GM12878 (cell line): ENCODE measurements at regions not wholly inside any gene's neighbourhood (a gene's known extent, or its start where the extent isn't known, plus 50 kb on each side); places are given as distances from the start of the nearest gene placed in this dataset.

Experiments
- ATAC-seq: fragments of 200-7000 bp; cut with Tn5 transposase; 3 replicates; pipeline ENCODE4 v1.9.1; 2020; ENCODE audit warnings: mild to moderate bottlenecking, moderate library complexity
- BruUV-seq: library from RNA; stranded (reverse); fragments of 400-500 nt; replicated peaks from 2 replicates; lab custom pipeline; 2021; lab: Mats Ljungman, UMichigan
- CTCF ChIA-PET: fragments of 300-600 bp; sonication (Branson Sonifier 250); formaldehyde crosslinking; extraction: SDS; loops from one replicate; lab custom pipeline; 2021; ENCODE audit warnings: inconsistent platforms; lab: Yijun Ruan, JAX
- POLR2A ChIA-PET: fragments of 350-600 bp; formaldehyde crosslinking; extraction: SDS; loops from one replicate; lab custom pipeline; 2021; ENCODE audit warnings: inconsistent platforms; lab: Charles Lee
- RAD21 ChIA-PET: fragments of 300-600 bp; sonication (Branson Sonifier 250); formaldehyde crosslinking; loops from one replicate; lab custom pipeline; 2023; ENCODE audit warnings: antibody characterized with exemption; ENCODE audit not compliant: unreplicated experiment; lab: Charles Lee
- SMC1A ChIA-PET: fragments of 300-600 bp; sonication (Branson Sonifier 250); formaldehyde crosslinking; loops from one replicate; lab custom pipeline; 2023; ENCODE audit not compliant: unreplicated experiment, uncharacterized antibody; lab: Charles Lee
- DNase-seq: peaks from one replicate; pipeline ENCODE4 v3.0.0-alpha.2; 2011; ENCODE audit warnings: low read depth, low spot score
- FAIRE-seq: peaks from 3 replicates; lab custom pipeline; 2011; peaks lifted over from hg19 to GRCh38; lab: Jason Lieb, UNC
- H2AFZ ChIP-seq: 2 replicates; pipeline ENCODE4 v1.6.0; 2011; ENCODE audit warnings: low read depth, low read length, control low read depth; ENCODE audit not compliant: control insufficient read depth
- H3K27ac ChIP-seq: 2 replicates; pipeline ENCODE4 v1.5.1; 2011; ENCODE audit warnings: control low read depth; ENCODE audit not compliant: control insufficient read depth, insufficient read depth
- H3K27me3 ChIP-seq, 2 experiments: replicated peaks in 1 of 2; 2 replicates each; pipeline versions ENCODE4 v1.6.0 to v1.6.1; 2011; ENCODE audit warnings: low read length in 1 of 2; ENCODE audit not compliant: control insufficient read depth in 2 of 2, insufficient read depth in 2 of 2
- H3K36me3 ChIP-seq, 2 experiments: 2 replicates each; pipeline ENCODE4 v1.5.1; 2011; ENCODE audit warnings: low read length in 1 of 2; ENCODE audit not compliant: control insufficient read depth in 2 of 2, insufficient read depth in 2 of 2
- H3K4me1 ChIP-seq: 2 replicates; pipeline ENCODE4 v1.6.1; 2011; ENCODE audit warnings: mild to moderate bottlenecking, low read length, moderate library complexity, mixed read lengths; ENCODE audit not compliant: control insufficient read depth, insufficient read depth
- H3K4me2 ChIP-seq: 2 replicates; pipeline ENCODE4 v1.6.0; 2011; ENCODE audit warnings: control low read depth; ENCODE audit not compliant: control insufficient read depth, insufficient read depth
- H3K4me3 ChIP-seq: fragments of 200-600 bp; sonication (generic); 2 replicates; pipeline ENCODE4 v1.5.1; 2016
- H3K79me2 ChIP-seq: 2 replicates; pipeline ENCODE4 v1.6.0; 2011; ENCODE audit warnings: low read length; ENCODE audit not compliant: control insufficient read depth, insufficient read depth
- H3K9ac ChIP-seq: 2 replicates; pipeline ENCODE4 v1.8.0; 2011; ENCODE audit warnings: low read length, control low read depth, mixed read lengths; ENCODE audit not compliant: control insufficient read depth, insufficient read depth
- H3K9me3 ChIP-seq: replicated peaks from 3 replicates; pipeline ENCODE4 v1.5.1; 2011; ENCODE audit warnings: mild to moderate bottlenecking, low read length; ENCODE audit not compliant: control insufficient read depth, insufficient read depth
- H4K20me1 ChIP-seq: 2 replicates; pipeline ENCODE4 v1.6.0; 2011; ENCODE audit not compliant: control insufficient read depth, insufficient read depth
- BCL11A ChIP-seq: IDR thresholded peaks from 2 replicates; pipeline ENCODE4 v1.6.1; 2011; ENCODE audit warnings: low read depth, low read length
- EGR1 ChIP-seq, 2 experiments: IDR thresholded peaks; 1 replicate in 1 of 2; 2 replicates in 1 of 2; pipeline ENCODE4 v1.6.1; 2011 to 2012; ENCODE audit warnings: low read depth in 2 of 2, low read length in 2 of 2, borderline replicate concordance in 1 of 2, mild to moderate bottlenecking in 1 of 2, moderate library complexity in 1 of 2
- ETV6 ChIP-seq, 2 experiments: fragments of 450-650 bp in 1 of 2; IDR thresholded peaks in 1 of 2; conservative IDR thresholded peaks in 1 of 2; 2 replicates each; pipeline ENCODE4 v1.6.1; 2014; ENCODE audit warnings: antibody characterized with exemption in 1 of 2, borderline replicate concordance in 1 of 2, low read depth in 1 of 2, mild to moderate bottlenecking in 1 of 2, moderate library complexity in 1 of 2
- GABPA ChIP-seq: IDR thresholded peaks from 2 replicates; pipeline ENCODE4 v1.6.1; 2014; ENCODE audit warnings: antibody characterized with exemption, low read depth, mild to moderate bottlenecking, inconsistent platforms
- NR2F1 ChIP-seq: fragments of 450-650 bp; conservative IDR thresholded peaks from 2 replicates; pipeline ENCODE4 v1.6.1; 2017; ENCODE audit warnings: mild to moderate bottlenecking
- STAT3 ChIP-seq: IDR thresholded peaks from 2 replicates; pipeline ENCODE4 v1.6.1; 2011; ENCODE audit warnings: low read depth, low read length, improper control_type of control experiment
- ZBTB11 ChIP-seq: fragments of 450-650 bp; formaldehyde crosslinking; IDR thresholded peaks from 2 replicates; pipeline ENCODE4 v1.5.0; 2022; ENCODE audit warnings: mild to moderate bottlenecking, missing genetic modification characterization
- WGBS: methylation state at CpG from one replicate; pipeline ENCODE4 v1.1.6; 2016; ENCODE audit warnings: low lambda C conversion rate; ENCODE audit not compliant: insufficient replicate concordance, insufficient coverage; ENCODE audit errors: missing lambda C conversion rate; 5-methylcytosine and 5-hydroxymethylcytosine counted together
- in situ Hi-C: fragments of 300-500 bp; cut with MboI; formaldehyde crosslinking; loops from 9 replicates; pipeline ENCODE4 v1.14.3; 2018; ENCODE audit warnings: mixed read lengths
- intact Hi-C: fragments of 100-400 bp; cut with micrococcal nuclease; formaldehyde crosslinking; loops from one replicate; pipeline ENCODE4 v1.14.2; 2022; ENCODE audit not compliant: unreplicated experiment

GRCh38 chr4:165783626-165784025 is 89.4 kb upstream of the TLL1 start:
- no peak for TF ChIP-seq BCL11A
- TF ChIP-seq STAT3, result no peak
- no peak for TF ChIP-seq GABPA
- TF ChIP-seq ZBTB11 (CRISPR knock-in tag), result no peak
- no peak for TF ChIP-seq EGR1 (IDR thresholded peaks at IDR 0.05; ENCODE audit: borderline replicate concordance in 1 of 2, low read depth in 2 of 2, low read length in 2 of 2)
- TF ChIP-seq ETV6 (conservative IDR thresholded peaks at IDR 0.05 in 1 of 2, IDR thresholded peaks at IDR 0.05 in 1 of 2; ENCODE audit: borderline replicate concordance in 1 of 2, low read depth in 1 of 2), result no peak
- TF ChIP-seq NR2F1, result no peak
- WGBS, result 2% methylated on average over 3 of the region's 3 CpGs
- in situ Hi-C loops, result no loop called here
- DNase-seq (no peak), ATAC-seq (no peak), FAIRE-seq (no peak)
- ChIA-PET POLR2A (no interaction called here), RAD21 (no interaction called here), SMC1A (no interaction called here), CTCF (no interaction called here)
- Histone ChIP-seq H3K27ac (no peak overlapping the region), H2AFZ (no peak overlapping the region), H4K20me1 (no peaks in the 10 kb centered on the region), H3K4me3 (no peak overlapping the region), H3K79me2 (no peaks in the 10 kb centered on the region), H3K9ac (no peak overlapping the region), H3K4me2 (no peak overlapping the region), H3K36me3 (no peaks in the 10 kb centered on the region), H3K9me3 (no peaks in the 10 kb centered on the region), H3K27me3 (no peaks in the 10 kb centered on the region), H3K4me1 (no peaks in the 10 kb centered on the region)
- intact Hi-C loops, result no loop called here
- BruUV-seq, result no TSS peak
